HEK293 (cell line): ENCODE measurements at regions not wholly inside any gene's neighbourhood (a gene's known extent, or its start where the extent isn't known, plus 50 kb on each side); places are given as distances from the start of the nearest gene placed in this dataset.

Source experiments
- CTCF ChIA-PET: fragments of 350-600 bp; formaldehyde crosslinking; extraction: SDS; loops from one replicate; lab custom pipeline; 2021; ENCODE audit warnings: antibody characterized with exemption; lab: Yijun Ruan, JAX
- POLR2A ChIA-PET: fragments of 300-600 bp; formaldehyde crosslinking; extraction: SDS; loops from one replicate; lab custom pipeline; 2020; ENCODE audit warnings: antibody characterized with exemption, inconsistent platforms; lab: Yijun Ruan, JAX
- H3K27ac ChIP-seq: fragments of 200-500 bp; sonication (Bioruptor generic); 2 replicates; pipeline ENCODE4 v1.5.1; 2014; ENCODE audit warnings: low read depth, low read length, control low read depth, inconsistent platforms; ENCODE audit errors: extremely low read depth
- H3K36me3 ChIP-seq, 2 experiments: fragments of 200-500 bp in 1 of 2; sonication (Bioruptor generic) in 1 of 2; 1 replicate in 1 of 2; 2 replicates in 1 of 2; pipeline ENCODE4 v1.5.1; 2014 to 2017; ENCODE audit warnings: inconsistent platforms in 2 of 2, low read length in 2 of 2; ENCODE audit not compliant: control insufficient read depth in 2 of 2, insufficient read depth in 1 of 2
- H3K4me1 ChIP-seq: fragments of 200-500 bp; sonication (Bioruptor generic); 2 replicates; pipeline ENCODE4 v1.5.1; 2014; ENCODE audit warnings: mild to moderate bottlenecking, low read length, inconsistent platforms; ENCODE audit not compliant: control insufficient read depth, insufficient read depth
- H3K4me3 ChIP-seq: 2 replicates; pipeline ENCODE4 v1.5.1; 2011; ENCODE audit warnings: low read depth, mild to moderate bottlenecking, control low read depth, low read length, moderate library complexity
- H3K9me3 ChIP-seq: fragments of 200-500 bp; sonication (Bioruptor generic); 2 replicates; pipeline ENCODE4 v1.5.1; 2014; ENCODE audit warnings: low read depth, low read length, inconsistent platforms; ENCODE audit not compliant: control insufficient read depth, insufficient read depth
- CTCF ChIP-seq: fragments of 450-650 bp; formaldehyde crosslinking; IDR thresholded peaks from 2 replicates; pipeline ENCODE4 v1.5.1; 2016; ENCODE audit warnings: missing biosample characterization, missing genetic modification characterization
- SALL2 ChIP-seq: fragments of 450-650 bp; formaldehyde crosslinking; IDR thresholded peaks from 2 replicates; pipeline ENCODE4 v1.5.0; 2017; ENCODE audit warnings: missing biosample characterization, mild to moderate bottlenecking, missing genetic modification characterization, borderline replicate concordance
- TRIM28 ChIP-seq: IDR thresholded peaks from 2 replicates; pipeline ENCODE4 v1.6.1; 2011; ENCODE audit warnings: low read length, control low read depth, borderline replicate concordance
- WT1 ChIP-seq: fragments of 450-650 bp; formaldehyde crosslinking; IDR thresholded peaks from 2 replicates; pipeline ENCODE4 v1.5.1; 2016; ENCODE audit warnings: missing biosample characterization, missing genetic modification characterization
- ZBTB6 ChIP-seq: fragments of 450-650 bp; formaldehyde crosslinking; IDR thresholded peaks from 2 replicates; pipeline ENCODE4 v1.5.1; 2017; ENCODE audit warnings: missing biosample characterization, missing genetic modification characterization
- ZNF138 ChIP-seq: fragments of 450-650 bp; formaldehyde crosslinking; IDR thresholded peaks from 2 replicates; pipeline ENCODE4 v1.5.1; 2016; ENCODE audit warnings: missing biosample characterization, missing genetic modification characterization, borderline replicate concordance
- ZNF155 ChIP-seq: fragments of 450-650 bp; formaldehyde crosslinking; IDR thresholded peaks from 2 replicates; pipeline ENCODE4 v1.5.1; 2016; ENCODE audit warnings: missing biosample characterization, missing genetic modification characterization
- ZNF174 ChIP-seq: fragments of 450-650 bp; formaldehyde crosslinking; IDR thresholded peaks from 2 replicates; pipeline ENCODE4 v1.5.0; 2017; ENCODE audit warnings: missing biosample characterization, mild to moderate bottlenecking, missing genetic modification characterization
- ZNF175 ChIP-seq: fragments of 450-650 bp; formaldehyde crosslinking; IDR thresholded peaks from 2 replicates; pipeline ENCODE4 v1.5.1; 2016; ENCODE audit warnings: missing biosample characterization, missing genetic modification characterization
- ZNF19 ChIP-seq: fragments of 450-650 bp; formaldehyde crosslinking; IDR thresholded peaks from 2 replicates; pipeline ENCODE4; 2016; ENCODE audit warnings: missing biosample characterization, missing genetic modification characterization, low read depth
- ZNF211 ChIP-seq: fragments of 450-650 bp; formaldehyde crosslinking; IDR thresholded peaks from 2 replicates; pipeline ENCODE4 v1.5.1; 2016; ENCODE audit warnings: low read depth, missing biosample characterization, missing genetic modification characterization
- ZNF214 ChIP-seq: fragments of 450-650 bp; formaldehyde crosslinking; IDR thresholded peaks from 2 replicates; pipeline ENCODE4 v1.5.1; 2017; ENCODE audit warnings: missing biosample characterization, mild to moderate bottlenecking, missing genetic modification characterization, borderline replicate concordance
- ZNF23 ChIP-seq: fragments of 450-650 bp; formaldehyde crosslinking; IDR thresholded peaks from 2 replicates; pipeline ENCODE4 v1.5.1; 2016; ENCODE audit warnings: missing biosample characterization, missing genetic modification characterization, borderline replicate concordance
- ZNF292 ChIP-seq: fragments of 450-650 bp; formaldehyde crosslinking; IDR thresholded peaks from 2 replicates; pipeline ENCODE4 v1.5.1; 2016; ENCODE audit warnings: low read depth, missing biosample characterization, missing genetic modification characterization, borderline replicate concordance
- ZNF366 ChIP-seq: fragments of 450-650 bp; formaldehyde crosslinking; conservative IDR thresholded peaks from 2 replicates; pipeline ENCODE4 v1.5.1; 2016; ENCODE audit warnings: missing biosample characterization, missing genetic modification characterization
- ZNF37A ChIP-seq: fragments of 450-650 bp; IDR thresholded peaks from 2 replicates; pipeline ENCODE4 v1.5.1; 2018; ENCODE audit warnings: missing biosample characterization, missing genetic modification characterization
- ZNF404 ChIP-seq: fragments of 450-650 bp; formaldehyde crosslinking; IDR thresholded peaks from 2 replicates; pipeline ENCODE4 v1.5.1; 2017; ENCODE audit warnings: missing biosample characterization, missing genetic modification characterization
- ZNF624 ChIP-seq: fragments of 450-650 bp; formaldehyde crosslinking; IDR thresholded peaks from 2 replicates; pipeline ENCODE4 v1.5.1; 2017; ENCODE audit warnings: missing biosample characterization, missing genetic modification characterization
- ZNF629 ChIP-seq: fragments of 450-650 bp; formaldehyde crosslinking; IDR thresholded peaks from 2 replicates; pipeline ENCODE4 v1.5.1; 2017; ENCODE audit warnings: missing biosample characterization, missing genetic modification characterization
- ZNF654 ChIP-seq: fragments of 450-650 bp; formaldehyde crosslinking; IDR thresholded peaks from 2 replicates; pipeline ENCODE4 v1.5.1; 2016; ENCODE audit warnings: low read depth, missing biosample characterization, missing genetic modification characterization
- ZNF707 ChIP-seq: fragments of 450-650 bp; formaldehyde crosslinking; IDR thresholded peaks from 2 replicates; pipeline ENCODE4 v1.5.1; 2016; ENCODE audit warnings: missing biosample characterization, missing genetic modification characterization
- ZNF777 ChIP-seq: fragments of 450-650 bp; formaldehyde crosslinking; IDR thresholded peaks from 2 replicates; pipeline ENCODE4 v1.5.1; 2017; ENCODE audit warnings: missing biosample characterization, missing genetic modification characterization, borderline replicate concordance
- ZSCAN30 ChIP-seq: fragments of 450-650 bp; IDR thresholded peaks from 2 replicates; pipeline ENCODE4 v1.5.1; 2018; ENCODE audit warnings: missing biosample characterization, mild to moderate bottlenecking, missing genetic modification characterization, moderate library complexity
- TF ChIP-seq, protein P1 (sequence below): fragments of 450-650 bp; formaldehyde crosslinking; IDR thresholded peaks from 2 replicates; pipeline ENCODE4 v1.5.1; 2016; ENCODE audit warnings: missing biosample characterization, missing genetic modification characterization
- TF ChIP-seq, protein P2 (sequence below): fragments of 450-650 bp; formaldehyde crosslinking; IDR thresholded peaks from 2 replicates; pipeline ENCODE4 v1.5.1; 2017; ENCODE audit warnings: missing biosample characterization, missing genetic modification characterization
- TF ChIP-seq, protein P3 (sequence below): fragments of 450-650 bp; formaldehyde crosslinking; IDR thresholded peaks from 2 replicates; pipeline ENCODE4 v1.5.1; 2016; ENCODE audit warnings: missing biosample characterization, missing genetic modification characterization

GRCh38 chr10:81303656-81304055 lies 571.3 kb upstream of the NRG3 start:
- Histone ChIP-seq H3K4me1 (no peaks in the 10 kb centered on the region), H3K4me3 (no peak overlapping the region), H3K36me3 (no peaks in the 10 kb centered on the region), H3K9me3 (no peaks in the 10 kb centered on the region), H3K27ac (no peak overlapping the region)
- ChIA-PET CTCF (no interaction called here), POLR2A (no interaction called here)
- TF ChIP-seq ZNF37A (tag by site-specific recombination) (no peak), ZNF23 (tag by site-specific recombination) (no peak), TRIM28 (no peak), ZNF292 (tag by site-specific recombination) (no peak), WT1 (tag by site-specific recombination) (no peak), ZNF214 (tag by site-specific recombination) (no peak), ZNF707 (no peak), ZNF138 (tag by site-specific recombination) (no peak), ZNF175 (tag by site-specific recombination) (no peak), ZNF366 (no peak), ZNF777 (tag by site-specific recombination) (no peak), ZNF629 (tag by site-specific recombination) (no peak)

DNA sequence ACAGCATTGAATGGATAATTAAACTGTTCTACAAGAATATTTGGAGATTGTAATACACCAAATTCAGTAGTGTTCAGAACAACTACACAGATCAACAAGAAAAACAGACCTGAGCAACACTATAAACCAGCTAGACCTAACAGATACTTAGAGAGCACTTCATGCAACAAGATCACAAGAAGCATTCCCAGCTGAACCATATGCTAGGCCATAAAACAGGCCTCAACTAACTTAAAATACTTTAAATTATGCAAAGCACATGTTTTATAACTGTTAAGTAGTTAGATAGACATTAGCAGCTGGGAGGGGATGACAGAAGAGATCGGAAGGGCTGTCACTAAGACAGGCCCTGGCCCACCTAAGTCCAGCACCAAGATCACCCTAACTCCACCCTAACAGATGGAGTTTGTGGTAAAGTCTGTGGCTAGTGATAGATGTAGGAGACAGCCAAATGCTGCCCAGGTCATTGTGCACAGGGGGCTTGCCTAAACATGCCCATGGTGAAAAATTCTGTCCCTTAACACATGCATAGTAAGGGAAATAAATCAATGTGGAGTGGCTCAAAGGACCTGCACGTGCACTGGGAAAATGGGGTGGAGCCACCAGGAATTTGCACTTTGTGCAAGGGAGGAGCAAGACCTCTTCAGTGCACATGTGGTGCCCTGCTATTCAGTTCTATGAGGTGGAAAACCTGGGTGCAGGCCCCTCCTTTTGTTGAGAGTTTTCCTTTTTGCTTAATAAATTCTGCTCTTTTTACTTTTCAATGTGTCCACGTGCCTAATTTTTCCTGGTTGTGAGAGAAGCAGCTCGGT lies 567.8 kb upstream of the NRG3 start:
- CTCF ChIA-PET = no interaction called here
- H3K9me3 ChIP-seq = no peaks in the 10 kb centered on the region
- no peaks in the 10 kb centered on the region for H3K36me3 ChIP-seq
- no peak overlapping the region for H3K27ac ChIP-seq
- POLR2A ChIA-PET = no interaction called here
- TF ChIP-seq ZNF211 (tag by site-specific recombination) (no peak), ZSCAN30 (tag by site-specific recombination) (no peak), ZNF654 (tag by site-specific recombination) (no peak), ZNF624 (no peak), ZNF155 (tag by site-specific recombination) (no peak)
- TF ChIP-seq, protein P1, sequence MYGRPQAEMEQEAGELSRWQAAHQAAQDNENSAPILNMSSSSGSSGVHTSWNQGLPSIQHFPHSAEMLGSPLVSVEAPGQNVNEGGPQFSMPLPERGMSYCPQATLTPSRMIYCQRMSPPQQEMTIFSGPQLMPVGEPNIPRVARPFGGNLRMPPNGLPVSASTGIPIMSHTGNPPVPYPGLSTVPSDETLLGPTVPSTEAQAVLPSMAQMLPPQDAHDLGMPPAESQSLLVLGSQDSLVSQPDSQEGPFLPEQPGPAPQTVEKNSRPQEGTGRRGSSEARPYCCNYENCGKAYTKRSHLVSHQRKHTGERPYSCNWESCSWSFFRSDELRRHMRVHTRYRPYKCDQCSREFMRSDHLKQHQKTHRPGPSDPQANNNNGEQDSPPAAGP = no peak
- TF ChIP-seq, protein P2, sequence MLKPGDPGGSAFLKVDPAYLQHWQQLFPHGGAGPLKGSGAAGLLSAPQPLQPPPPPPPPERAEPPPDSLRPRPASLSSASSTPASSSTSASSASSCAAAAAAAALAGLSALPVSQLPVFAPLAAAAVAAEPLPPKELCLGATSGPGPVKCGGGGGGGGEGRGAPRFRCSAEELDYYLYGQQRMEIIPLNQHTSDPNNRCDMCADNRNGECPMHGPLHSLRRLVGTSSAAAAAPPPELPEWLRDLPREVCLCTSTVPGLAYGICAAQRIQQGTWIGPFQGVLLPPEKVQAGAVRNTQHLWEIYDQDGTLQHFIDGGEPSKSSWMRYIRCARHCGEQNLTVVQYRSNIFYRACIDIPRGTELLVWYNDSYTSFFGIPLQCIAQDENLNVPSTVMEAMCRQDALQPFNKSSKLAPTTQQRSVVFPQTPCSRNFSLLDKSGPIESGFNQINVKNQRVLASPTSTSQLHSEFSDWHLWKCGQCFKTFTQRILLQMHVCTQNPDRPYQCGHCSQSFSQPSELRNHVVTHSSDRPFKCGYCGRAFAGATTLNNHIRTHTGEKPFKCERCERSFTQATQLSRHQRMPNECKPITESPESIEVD = no peak
- H3K4me3 ChIP-seq = no peak overlapping the region
- H3K4me1 ChIP-seq = no peaks in the 10 kb centered on the region

- POLR2A ChIA-PET = no interaction called here
- no peaks in the 10 kb centered on the region for H3K4me1 ChIP-seq
- no peak overlapping the region for H3K4me3 ChIP-seq
- H3K36me3 ChIP-seq = no peaks in the 10 kb centered on the region
- CTCF ChIA-PET = no interaction called here
- no peaks in the 10 kb centered on the region for H3K9me3 ChIP-seq
- no peak overlapping the region for H3K27ac ChIP-seq
- TF ChIP-seq, protein P3, sequence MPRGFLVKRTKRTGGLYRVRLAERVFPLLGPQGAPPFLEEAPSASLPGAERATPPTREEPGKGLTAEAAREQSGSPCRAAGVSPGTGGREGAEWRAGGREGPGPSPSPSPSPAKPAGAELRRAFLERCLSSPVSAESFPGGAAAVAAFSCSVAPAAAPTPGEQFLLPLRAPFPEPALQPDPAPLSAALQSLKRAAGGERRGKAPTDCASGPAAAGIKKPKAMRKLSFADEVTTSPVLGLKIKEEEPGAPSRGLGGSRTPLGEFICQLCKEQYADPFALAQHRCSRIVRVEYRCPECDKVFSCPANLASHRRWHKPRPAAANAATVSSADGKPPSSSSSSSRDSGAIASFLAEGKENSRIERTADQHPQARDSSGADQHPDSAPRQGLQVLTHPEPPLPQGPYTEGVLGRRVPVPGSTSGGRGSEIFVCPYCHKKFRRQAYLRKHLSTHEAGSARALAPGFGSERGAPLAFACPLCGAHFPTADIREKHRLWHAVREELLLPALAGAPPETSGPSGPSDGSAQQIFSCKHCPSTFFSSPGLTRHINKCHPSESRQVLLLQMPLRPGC (tag by site-specific recombination) = no peak
- TF ChIP-seq CTCF (tag by site-specific recombination) (no peak), ZBTB6 (tag by site-specific recombination) (no peak), ZNF174 (no peak), ZNF19 (tag by site-specific recombination) (no peak), SALL2 (no peak), ZNF404 (tag by site-specific recombination) (no peak)
These were observed 565.9 kb upstream of the NRG3 start for GRCh38 chr10:81309041-81309552.
